ENCODE measurements at regions not wholly inside any gene's neighbourhood (a gene's known extent, or its start where the extent isn't known, plus 50 kb on each side); places are given as distances from the start of the nearest gene placed in this dataset.

- Histone ChIP-seq H3K9me3 (no peaks in the 10 kb centered on the region), H3K27me3 (ENCODE audit: low read depth) (no peaks in the 10 kb centered on the region; the same call in 1 of the 2 replicates), H3K36me3 (replicated peaks) (no peaks in the 10 kb centered on the region), H3K4me1 (no peaks in the 10 kb centered on the region), H3K4me3 (no peak overlapping the region)
- DNase-seq (ENCODE audit: low spot score in 2 of 2), result no peak
- in situ Hi-C loops (cut with MboI; ENCODE audit: low sequenced_read_pairs), result no loop called here
Measured at GRCh38 chr9:126217797-126218196, 108.8 kb upstream of the MVB12B start.

GRCh38 chr9:126218359-126219125 is 108.1 kb upstream of the MVB12B start:
- no peaks in the 10 kb centered on the region; the same call in 1 of the 2 replicates for H3K27me3 ChIP-seq (ENCODE audit: low read depth)
- H3K9me3 ChIP-seq, result no peaks in the 10 kb centered on the region
- no peak for DNase-seq (ENCODE audit: low spot score in 2 of 2)
- in situ Hi-C loops (cut with MboI; ENCODE audit: low sequenced_read_pairs), result no loop called here
- H3K4me3 ChIP-seq, result no peak overlapping the region
- H3K36me3 ChIP-seq (replicated peaks), result no peaks in the 10 kb centered on the region
- H3K4me1 ChIP-seq, result no peaks in the 10 kb centered on the region

GRCh38 chr9:126219166-126219565 is 107.5 kb upstream of the MVB12B start:
- H3K4me3 ChIP-seq, result no peak overlapping the region
- H3K36me3 ChIP-seq (replicated peaks), result no peaks in the 10 kb centered on the region
- in situ Hi-C loops (cut with MboI; ENCODE audit: low sequenced_read_pairs), result no loop called here
- H3K4me1 ChIP-seq, result no peaks in the 10 kb centered on the region
- no peak for DNase-seq (ENCODE audit: low spot score in 2 of 2)
- H3K27me3 ChIP-seq (ENCODE audit: low read depth), result no peaks in the 10 kb centered on the region; the same call in 1 of the 2 replicates
- H3K9me3 ChIP-seq, result no peaks in the 10 kb centered on the region

- no peaks in the 10 kb centered on the region for H3K36me3 ChIP-seq (replicated peaks)
- no peaks in the 10 kb centered on the region for H3K9me3 ChIP-seq
- H3K4me3 ChIP-seq, result no peak overlapping the region
- in situ Hi-C loops (cut with MboI; ENCODE audit: low sequenced_read_pairs), result no loop called here
- no peaks in the 10 kb centered on the region for H3K4me1 ChIP-seq
- no peaks in the 10 kb centered on the region; the same call in 1 of the 2 replicates for H3K27me3 ChIP-seq (ENCODE audit: low read depth)
- no peak for DNase-seq (ENCODE audit: low spot score in 2 of 2)
Measured at GRCh38 chr9:126219648-126220063, 107.0 kb upstream of the MVB12B start.

- in situ Hi-C loops (cut with MboI; ENCODE audit: low sequenced_read_pairs), result no loop called here
- no peak for DNase-seq (ENCODE audit: low spot score in 2 of 2)
Measured at GRCh38 chr9:126221480-126221879, 105.1 kb upstream of the MVB12B start.

GRCh38 chr9:126222363-126222834 is 104.2 kb upstream of the MVB12B start:
- no peak overlapping the region for H3K4me3 ChIP-seq
- no peaks in the 10 kb centered on the region for H3K9me3 ChIP-seq
- no peaks in the 10 kb centered on the region for H3K4me1 ChIP-seq
- in situ Hi-C loops (cut with MboI; ENCODE audit: low sequenced_read_pairs), result no loop called here
- H3K36me3 ChIP-seq (replicated peaks), result no peaks in the 10 kb centered on the region
- no peaks in the 10 kb centered on the region; the same call in 1 of the 2 replicates for H3K27me3 ChIP-seq (ENCODE audit: low read depth)
- no peak for DNase-seq (ENCODE audit: low spot score in 2 of 2)

More at GRCh38 chr9:126221480-126221879, 105.1 kb upstream of the MVB12B start:
- Histone ChIP-seq H3K4me3 (no peak overlapping the region), H3K9me3 (no peaks in the 10 kb centered on the region), H3K36me3 (replicated peaks) (no peaks in the 10 kb centered on the region), H3K4me1 (no peaks in the 10 kb centered on the region), H3K27me3 (ENCODE audit: low read depth) (no peaks in the 10 kb centered on the region; the same call in 1 of the 2 replicates)

- Histone ChIP-seq H3K4me3 (no peak overlapping the region), H3K36me3 (replicated peaks) (no peaks in the 10 kb centered on the region), H3K4me1 (no peaks in the 10 kb centered on the region), H3K9me3 (no peaks in the 10 kb centered on the region), H3K27me3 (ENCODE audit: low read depth) (no peaks in the 10 kb centered on the region; the same call in 1 of the 2 replicates)
- in situ Hi-C loops (cut with MboI; ENCODE audit: low sequenced_read_pairs), result no loop called here
- no peak for DNase-seq (ENCODE audit: low spot score in 2 of 2)
Measured at GRCh38 chr9:126222835-126223431, 103.7 kb upstream of the MVB12B start.

GRCh38 chr9:126223798-126224531 is 102.7 kb upstream of the MVB12B start:
- Histone ChIP-seq H3K4me1 (no peaks in the 10 kb centered on the region), H3K9me3 (no peaks in the 10 kb centered on the region), H3K27me3 (ENCODE audit: low read depth) (no peaks in the 10 kb centered on the region; the same call in 1 of the 2 replicates), H3K36me3 (replicated peaks) (no peaks in the 10 kb centered on the region), H3K4me3 (no peak overlapping the region)
- in situ Hi-C loops (cut with MboI; ENCODE audit: low sequenced_read_pairs), result no loop called here
- no peak for DNase-seq (ENCODE audit: low spot score in 2 of 2)

- no peaks in the 10 kb centered on the region for H3K9me3 ChIP-seq
- DNase-seq (ENCODE audit: low spot score in 2 of 2), result no peak
- H3K4me3 ChIP-seq, result no peak overlapping the region
- in situ Hi-C loops (cut with MboI; ENCODE audit: low sequenced_read_pairs), result no loop called here
- H3K36me3 ChIP-seq (replicated peaks), result no peaks in the 10 kb centered on the region
- no peaks in the 10 kb centered on the region for H3K4me1 ChIP-seq
- no peaks in the 10 kb centered on the region; the same call in 1 of the 2 replicates for H3K27me3 ChIP-seq (ENCODE audit: low read depth)
Measured at GRCh38 chr9:126225611-126226609, 100.7 kb upstream of the MVB12B start.

- DNase-seq (ENCODE audit: low spot score in 2 of 2), result no peak
- Histone ChIP-seq H3K9me3 (no peaks in the 10 kb centered on the region), H3K27me3 (ENCODE audit: low read depth) (no peaks in the 10 kb centered on the region), H3K36me3 (replicated peaks) (no peaks in the 10 kb centered on the region), H3K4me3 (no peak overlapping the region), H3K4me1 (no peaks in the 10 kb centered on the region)
- in situ Hi-C loops (cut with MboI; ENCODE audit: low sequenced_read_pairs), result no loop called here
Measured at GRCh38 chr9:126226991-126227936, 99.4 kb upstream of the MVB12B start.

- Histone ChIP-seq H3K4me3 (no peak overlapping the region), H3K27me3 (ENCODE audit: low read depth) (no peaks in the 10 kb centered on the region), H3K9me3 (no peaks in the 10 kb centered on the region), H3K4me1 (no peaks in the 10 kb centered on the region), H3K36me3 (replicated peaks) (no peaks in the 10 kb centered on the region)
- DNase-seq (ENCODE audit: low spot score in 2 of 2), result no peak
- in situ Hi-C loops (cut with MboI; ENCODE audit: low sequenced_read_pairs), result no loop called here
Measured at GRCh38 chr9:126228111-126228780, 98.4 kb upstream of the MVB12B start.

Data from HAP-1 (cell line).